NCI-H748 treated with DMSO at 0.1 percent for 48 hours (cell line): ENCODE measurements at regions not wholly inside any gene's neighbourhood (a gene's known extent, or its start where the extent isn't known, plus 50 kb on each side); places are given as distances from the start of the nearest gene placed in this dataset.
"Not testable (repeated sequence)": the region's sequence is repeated elsewhere in the genome, so short reads cannot be mapped to it uniquely, and the experiment has no call there.

Experiments used
- DNase-seq: peaks from one replicate; lab custom pipeline; 2025; lab: John Stamatoyannopoulos, UW

- peak; percentile 18 for DNase-seq
Observed at GRCh38 chr3:80618295-80619256, 850.8 kb upstream of the ROBO1 start.

DNA sequence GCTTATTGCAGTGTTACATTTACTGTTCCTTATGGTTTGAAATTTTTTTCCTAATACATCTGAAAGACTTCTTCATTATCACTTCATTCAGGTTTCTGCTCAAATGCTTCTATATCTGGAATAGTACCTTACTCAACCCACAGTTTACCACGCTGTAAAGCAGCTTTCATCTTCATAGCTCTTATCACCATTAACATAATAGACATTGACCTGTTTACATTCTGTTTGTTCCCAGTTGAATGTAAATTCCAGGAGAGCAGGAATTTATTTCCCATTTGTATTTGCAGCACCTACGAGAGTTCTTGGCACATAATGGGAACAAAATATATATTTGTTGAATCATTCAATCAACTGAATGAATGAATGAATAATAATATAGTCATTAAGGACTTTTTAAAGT is 844.6 kb upstream of the ROBO1 start:
- no peak for DNase-seq

DNA sequence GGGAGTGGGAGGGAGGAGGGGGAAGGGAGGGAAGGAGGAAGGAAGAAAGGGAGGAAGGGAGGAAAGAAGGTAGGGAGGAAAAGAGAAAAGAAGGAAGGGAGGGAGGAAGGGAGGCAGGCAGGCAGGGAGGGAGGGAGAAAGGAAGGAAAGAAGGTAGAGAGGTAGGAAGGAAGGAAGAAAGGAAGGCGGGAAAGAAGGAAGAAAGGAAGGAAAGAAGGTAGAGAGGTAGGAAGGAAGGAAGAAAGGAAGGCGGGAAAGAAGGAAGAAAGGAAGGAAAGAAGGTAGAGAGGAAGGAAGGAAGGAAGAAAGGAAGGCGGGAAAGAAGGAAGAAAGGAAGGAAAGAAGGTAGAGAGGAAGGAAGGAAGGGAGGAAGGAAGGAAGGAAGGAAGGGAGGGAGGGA is 840.3 kb upstream of the ROBO1 start:
- not testable (repeated sequence) for DNase-seq

DNA sequence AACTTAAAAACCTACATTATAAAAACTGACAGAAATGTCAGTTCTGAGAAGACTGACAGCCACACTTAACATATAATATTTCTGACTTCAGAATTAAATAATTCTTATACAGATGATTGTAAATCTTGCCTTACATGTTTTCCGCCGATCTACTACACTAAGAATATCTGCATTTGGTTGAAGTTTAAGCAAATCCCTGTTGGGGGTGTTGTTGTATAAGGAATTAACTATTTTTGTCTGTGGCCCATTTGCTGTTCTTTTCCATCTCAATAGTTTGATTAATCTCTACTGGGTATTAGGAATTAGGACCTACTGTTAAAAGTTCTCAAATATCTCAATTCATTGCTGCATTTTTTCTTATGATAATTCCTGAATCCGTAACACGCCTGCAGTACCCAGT is 838.3 kb upstream of the ROBO1 start:
- DNase-seq = no peak

DNA sequence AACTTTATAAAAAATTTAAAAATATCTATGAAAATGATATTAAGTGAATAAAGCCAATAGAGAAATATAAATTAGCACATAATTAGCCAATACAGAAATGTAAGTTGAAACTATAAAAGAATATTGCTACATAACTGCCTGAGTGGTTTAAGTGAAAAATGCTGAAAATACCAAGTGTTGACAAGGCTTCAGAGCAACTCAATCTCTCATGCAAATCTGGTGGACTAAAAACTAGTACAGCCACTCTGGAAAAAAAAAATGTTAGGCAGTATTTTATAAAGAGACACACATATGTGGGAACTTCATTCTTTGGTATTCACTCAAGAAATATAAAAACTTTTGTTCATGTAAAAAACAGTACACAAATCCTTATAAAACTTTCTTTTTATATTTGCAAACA is 833.7 kb upstream of the ROBO1 start:
- DNase-seq = no peak

DNA sequence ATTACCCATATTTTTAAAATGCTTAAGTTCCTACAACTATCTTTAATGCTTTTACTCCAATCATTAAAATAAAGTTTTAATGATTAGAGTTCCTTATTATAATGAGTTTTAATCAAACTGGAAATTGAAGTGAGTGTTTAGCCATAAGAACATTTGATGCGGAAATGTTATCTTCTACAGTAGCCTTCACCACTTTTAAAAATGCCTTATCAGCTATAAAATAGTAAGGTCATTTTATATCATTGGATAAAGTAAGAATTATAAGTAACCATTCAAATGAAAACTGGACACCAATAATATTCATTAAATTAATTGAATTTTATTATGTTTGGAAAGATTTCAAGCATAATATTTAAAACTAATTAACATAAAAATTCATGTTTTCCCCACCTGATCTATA is 825.0 kb upstream of the ROBO1 start:
- DNase-seq = no peak

- no peak for DNase-seq
Observed at GRCh38 chr3:80586338-80586737, 818.5 kb upstream of the ROBO1 start.

GRCh38 chr3:80580146-80580545 is 812.3 kb upstream of the ROBO1 start:
- no peak for DNase-seq

DNA sequence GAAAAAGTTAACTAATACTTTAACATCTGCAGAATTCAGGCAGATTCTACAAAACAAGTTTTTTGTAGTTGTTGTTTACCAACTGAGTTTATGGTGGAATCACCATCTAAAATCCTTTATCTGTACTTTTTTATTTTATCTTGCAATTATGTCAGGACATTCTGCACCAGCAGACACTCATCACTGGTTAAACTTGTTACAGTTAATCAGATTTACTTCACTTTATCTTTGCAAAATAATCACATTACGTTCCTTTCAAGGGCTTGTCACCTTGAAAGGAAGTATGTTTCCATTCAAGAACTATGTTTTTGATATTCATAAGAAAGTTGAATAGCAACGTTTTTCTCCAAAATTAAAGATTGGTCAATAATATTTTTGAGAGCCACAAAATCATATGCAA is 796.6 kb upstream of the ROBO1 start:
- DNase-seq = no peak

DNA sequence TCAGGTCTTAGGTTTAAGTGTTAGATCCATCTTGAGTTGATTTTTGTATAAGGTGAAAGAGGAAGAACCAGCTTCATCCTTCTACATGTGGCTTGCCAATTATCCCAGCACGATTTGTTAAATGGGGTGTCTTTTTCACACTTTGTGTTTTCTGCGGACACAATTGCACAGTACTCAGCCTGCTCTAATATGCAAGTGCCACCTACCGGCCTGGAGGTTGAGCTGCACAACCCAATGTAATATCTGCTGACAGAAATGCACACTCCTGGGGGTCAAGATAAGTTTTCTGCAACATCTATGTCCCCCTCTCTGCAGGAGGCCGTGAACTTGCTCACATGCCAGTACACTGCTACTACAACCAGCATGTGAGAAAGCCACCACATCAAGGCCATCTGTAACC is 791.9 kb upstream of the ROBO1 start:
- no peak for DNase-seq

DNA sequence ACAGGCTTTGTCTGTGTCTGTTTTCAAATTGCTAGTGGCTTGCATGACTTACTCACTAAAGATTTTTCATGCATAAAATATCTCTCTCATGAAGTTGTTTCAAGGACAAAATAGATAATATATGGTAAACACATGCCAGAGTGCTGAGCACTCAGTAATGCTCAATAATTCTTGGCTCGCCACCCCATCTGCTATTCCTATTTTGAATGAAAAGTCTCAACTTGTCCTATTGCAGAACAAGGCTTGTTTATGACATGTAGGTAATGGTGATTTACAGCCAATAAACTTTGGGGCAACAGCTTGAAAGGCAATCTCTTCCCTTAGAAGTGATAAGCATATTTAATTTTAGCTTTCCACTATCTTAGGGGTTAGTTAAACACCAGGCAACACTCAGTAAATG is 789.0 kb upstream of the ROBO1 start:
- no peak for DNase-seq

DNA sequence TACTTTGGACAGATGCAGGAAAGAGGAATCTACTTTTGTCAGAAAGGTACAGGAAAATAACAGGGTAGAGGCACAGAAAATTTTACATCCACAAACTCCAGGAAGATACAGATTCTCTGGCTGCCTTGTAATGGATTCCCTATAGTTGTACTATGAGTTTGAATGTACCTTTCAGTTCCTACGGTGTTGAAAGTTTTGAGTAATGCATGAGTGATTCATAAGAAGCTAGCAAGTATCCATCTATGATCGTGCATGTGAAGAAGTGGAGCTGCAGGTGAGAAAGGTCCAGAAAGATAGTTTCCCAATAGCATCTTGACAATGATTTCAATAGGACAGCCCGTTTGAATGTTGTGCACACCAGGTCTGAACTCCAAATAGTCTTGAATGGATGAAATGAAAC is 786.5 kb upstream of the ROBO1 start:
- DNase-seq = no peak

DNA sequence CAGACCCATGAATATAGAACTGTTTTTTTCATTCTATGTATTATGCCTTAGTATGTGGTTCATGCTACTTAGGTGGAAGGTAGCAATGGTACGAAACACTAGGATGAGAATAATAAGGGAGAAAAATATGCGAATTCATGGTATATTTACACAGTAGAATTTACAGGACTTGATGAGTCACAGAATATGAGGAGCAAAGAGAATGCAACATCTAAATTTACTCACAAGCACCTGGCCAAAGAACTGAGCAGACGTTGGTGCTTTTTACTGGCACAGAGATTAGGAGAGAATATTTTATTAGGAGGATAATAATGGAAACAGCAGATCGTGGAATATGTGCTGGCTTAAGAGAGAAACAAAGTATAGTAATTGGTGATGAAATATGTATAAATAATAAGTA is 785.4 kb upstream of the ROBO1 start:
- DNase-seq = no peak

- DNase-seq = no peak
Observed at GRCh38 chr3:80550174-80550573, 782.4 kb upstream of the ROBO1 start.

GRCh38 chr3:80549173-80549572 is 781.4 kb upstream of the ROBO1 start:
- DNase-seq = no peak

GRCh38 chr3:80543154-80543553 is 775.4 kb upstream of the ROBO1 start:
- no peak for DNase-seq

DNA sequence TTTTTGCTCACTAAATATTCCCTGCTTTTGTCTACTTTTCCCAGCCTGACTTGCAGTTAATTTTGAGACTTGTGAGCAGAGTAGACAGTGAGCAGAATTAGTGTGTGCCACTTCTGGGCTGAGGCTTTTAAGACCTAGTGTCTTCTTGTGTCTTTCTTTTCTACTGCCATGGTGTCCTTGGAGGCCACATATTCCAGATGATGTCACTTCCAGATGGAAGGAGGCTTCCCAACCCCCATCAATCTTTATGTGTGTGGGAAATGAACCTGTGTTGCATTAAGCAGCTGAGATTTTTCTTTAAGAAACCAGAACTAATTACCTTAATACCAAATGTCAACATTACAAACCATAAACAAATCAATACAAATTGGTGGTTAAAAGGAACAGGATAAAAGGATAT is 774.7 kb upstream of the ROBO1 start:
- no peak for DNase-seq

DNA sequence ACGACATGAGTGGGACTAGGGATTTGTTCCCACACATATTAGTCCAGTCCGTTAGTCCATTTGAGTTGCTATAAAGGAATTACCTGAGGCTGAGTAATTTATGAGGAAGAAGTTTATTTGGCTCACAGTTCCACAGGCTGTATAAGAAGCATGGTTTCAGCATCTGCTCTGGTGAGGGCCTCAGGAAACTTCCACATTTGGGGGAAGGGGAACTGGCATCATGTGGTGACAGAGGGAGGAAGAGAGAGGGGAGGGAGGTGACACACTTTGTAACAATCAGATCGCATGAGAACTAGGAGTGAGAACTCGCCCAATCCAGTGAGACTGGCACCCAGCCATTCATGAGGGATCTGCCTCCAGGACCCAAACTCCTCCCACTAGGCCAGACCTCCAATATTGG is 769.9 kb upstream of the ROBO1 start:
- no peak for DNase-seq

- DNase-seq = no peak
Observed at GRCh38 chr3:80535286-80535685, 767.5 kb upstream of the ROBO1 start.

DNA sequence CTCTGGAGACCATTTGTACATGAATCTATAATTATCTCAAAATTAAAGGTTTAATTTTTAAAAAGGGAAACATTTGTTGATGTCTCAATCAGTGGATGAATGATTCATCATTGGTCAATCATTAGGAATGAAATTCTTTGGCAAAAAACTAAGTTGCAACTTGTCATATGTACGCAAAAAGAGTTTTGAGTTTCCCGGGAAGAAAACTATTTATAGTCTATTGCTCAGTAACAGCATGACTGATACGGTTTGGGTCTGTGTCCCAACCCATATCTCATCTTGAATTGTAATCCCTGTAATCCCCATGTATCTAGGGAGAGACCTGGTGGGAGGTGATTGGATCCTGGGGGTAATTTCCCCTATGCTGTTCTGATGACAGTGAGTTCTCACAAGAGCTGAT is 765.8 kb upstream of the ROBO1 start:
- DNase-seq = no peak

DNA sequence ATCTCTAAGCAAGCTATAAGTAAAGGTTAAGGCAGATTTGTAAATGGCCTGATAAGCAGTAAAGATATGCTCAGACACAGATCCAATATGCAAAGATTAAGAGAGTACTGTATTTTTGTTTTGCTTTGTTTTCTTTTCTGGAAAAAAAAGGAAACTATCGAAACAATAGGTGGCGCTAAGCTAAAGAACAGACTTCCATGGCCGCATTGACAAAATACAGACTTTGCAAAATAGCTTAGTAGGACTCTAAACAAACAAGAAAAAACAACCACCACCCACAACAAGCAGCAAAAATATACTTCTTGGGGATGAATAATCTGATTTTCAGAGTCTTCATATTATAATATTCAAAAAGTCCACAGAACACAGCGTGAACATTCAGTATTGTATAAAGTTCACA is 758.4 kb upstream of the ROBO1 start:
- DNase-seq = no peak

GRCh38 chr3:80521081-80521480 is 753.3 kb upstream of the ROBO1 start:
- DNase-seq = no peak

DNA sequence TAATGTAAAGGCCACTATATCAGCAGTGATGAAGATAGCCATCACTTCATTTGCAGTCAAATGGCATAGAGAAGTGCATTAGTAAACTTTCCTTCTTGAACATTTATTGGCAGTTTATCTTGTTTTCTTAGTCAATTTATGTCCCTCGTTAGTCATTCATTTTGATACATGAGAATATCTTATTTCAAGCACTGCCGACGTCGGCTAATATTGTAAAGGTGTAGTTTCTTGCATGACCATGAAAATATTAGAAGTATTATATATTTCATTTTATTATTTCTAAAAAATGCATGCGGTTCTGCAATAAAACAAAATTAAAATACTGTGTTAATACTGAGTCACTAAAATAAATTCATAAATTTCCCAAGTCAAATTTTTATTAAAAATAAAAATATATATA is 751.6 kb upstream of the ROBO1 start:
- DNase-seq = no peak

DNA sequence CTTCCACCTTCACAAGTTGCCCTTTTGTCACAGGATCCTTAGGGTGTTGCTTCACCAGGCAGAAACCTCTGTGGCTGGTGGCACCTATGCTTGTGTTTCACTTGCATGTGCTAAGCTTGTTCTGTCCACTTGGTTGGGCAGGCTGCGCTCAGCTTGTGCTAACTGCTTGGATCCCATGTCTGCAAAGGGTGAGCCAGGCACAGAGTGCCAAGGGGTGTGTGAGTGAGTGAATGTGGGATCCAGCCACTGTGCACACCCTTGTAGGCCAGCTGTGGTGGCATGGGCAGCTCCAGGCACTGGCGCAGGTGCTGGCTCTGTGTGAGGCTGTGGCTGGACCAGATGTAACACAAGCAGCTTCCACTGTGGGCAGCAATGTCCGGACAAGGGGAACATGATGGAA is 728.7 kb upstream of the ROBO1 start:
- no peak for DNase-seq
